ENCODE measurements at regions not wholly inside any gene's neighbourhood (a gene's known extent, or its start where the extent isn't known, plus 50 kb on each side); places are given as distances from the start of the nearest gene placed in this dataset.

- DNase-seq (ENCODE audit: low spot score), result no peak
These were observed 510.2 kb downstream of the SPATA31D1 start for GRCh38 chr9:82498541-82499317.

- DNase-seq (ENCODE audit: low spot score), result no peak
These were observed 510.8 kb downstream of the SPATA31D1 start for GRCh38 chr9:82499337-82499736.

- DNase-seq (ENCODE audit: low spot score), result no peak
These were observed 516.0 kb downstream of the SPATA31D1 start for GRCh38 chr9:82504620-82505019.

GRCh38 chr9:82511626-82512025, 523.1 kb downstream of the SPATA31D1 start:
- DNase-seq (ENCODE audit: low spot score), result no peak

GRCh38 chr9:82512728-82513127, 524.2 kb downstream of the SPATA31D1 start:
- DNase-seq (ENCODE audit: low spot score), result no peak

- DNase-seq (ENCODE audit: low spot score), result no peak
These were observed 524.7 kb downstream of the SPATA31D1 start for GRCh38 chr9:82513242-82513751.

GRCh38 chr9:82513976-82514735, 525.6 kb downstream of the SPATA31D1 start:
- no peak for DNase-seq (ENCODE audit: low spot score)

- DNase-seq (ENCODE audit: low spot score), result no peak
These were observed 530.3 kb downstream of the SPATA31D1 start for GRCh38 chr9:82518868-82519267.

- DNase-seq (ENCODE audit: low spot score), result no peak
These were observed 530.8 kb downstream of the SPATA31D1 start for GRCh38 chr9:82519332-82519731.

GRCh38 chr9:82524407-82524806, 535.8 kb downstream of the SPATA31D1 start:
- no peak for DNase-seq (ENCODE audit: low spot score)

GRCh38 chr9:82526577-82526976, 536.4 kb downstream of the RASEF start:
- no peak for DNase-seq (ENCODE audit: low spot score)

GRCh38 chr9:82531795-82532194, 531.1 kb downstream of the RASEF start:
- DNase-seq (ENCODE audit: low spot score), result no peak

GRCh38 chr9:82532504-82533180, 530.3 kb downstream of the RASEF start:
- no peak for DNase-seq (ENCODE audit: low spot score)

- no peak for DNase-seq (ENCODE audit: low spot score)
These were observed 527.4 kb downstream of the RASEF start for GRCh38 chr9:82535432-82535998.

- no peak for DNase-seq (ENCODE audit: low spot score)
These were observed 524.3 kb downstream of the RASEF start for GRCh38 chr9:82538634-82539033.

- DNase-seq (ENCODE audit: low spot score), result no peak
These were observed 523.8 kb downstream of the RASEF start for GRCh38 chr9:82539146-82539545.

- no peak for DNase-seq (ENCODE audit: low spot score)
These were observed 522.9 kb downstream of the RASEF start for GRCh38 chr9:82539856-82540579.

GRCh38 chr9:82543726-82544125, 519.2 kb downstream of the RASEF start:
- DNase-seq (ENCODE audit: low spot score), result no peak

GRCh38 chr9:82546136-82546535, 516.8 kb downstream of the RASEF start:
- no peak for DNase-seq (ENCODE audit: low spot score)

- DNase-seq (ENCODE audit: low spot score), result no peak
These were observed 514.9 kb downstream of the RASEF start for GRCh38 chr9:82547995-82548394.

- DNase-seq (ENCODE audit: low spot score), result no peak
These were observed 513.6 kb downstream of the RASEF start for GRCh38 chr9:82549174-82549821.

Measured in activated CD4-positive, alpha-beta T cell treated with anti-CD3 and anti-CD28 coated beads, Interleukin-2, Interleukin-4, amounts not matched to agents 100 ng/mL and 50 ng/mL, durations not matched to agents 16 hours and 8 hours (primary cell).